ENCODE measurements at regions not wholly inside any gene's neighbourhood (a gene's known extent, or its start where the extent isn't known, plus 50 kb on each side); places are given as distances from the start of the nearest gene placed in this dataset.

- TF ChIP-seq POLR2A (IDR thresholded peaks at IDR 0.05) (no peak), CTCF (IDR thresholded peaks at IDR 0.05) (no peak)
Measured at GRCh38 chr2:185578322-185578721, 160.3 kb upstream of the FSIP2 start.
